DOHH2 (cell line): ENCODE measurements at regions not wholly inside any gene's neighbourhood (a gene's known extent, or its start where the extent isn't known, plus 50 kb on each side); places are given as distances from the start of the nearest gene placed in this dataset.

Experiments
- H3F3A ChIP-seq: fragments of 200-600 bp; sonication (generic), shearing (Covaris generic); 2 replicates; pipeline ENCODE4 v1.6.0; 2016; ENCODE audit warnings: antibody characterized with exemption, mild to moderate bottlenecking; ENCODE audit not compliant: control insufficient read depth, insufficient read depth
- H3K27ac ChIP-seq: fragments of 200-600 bp; sonication (generic); 2 replicates; pipeline ENCODE4 v1.5.1; 2014; ENCODE audit warnings: low read depth, mild to moderate bottlenecking, low read length, moderate library complexity
- H3K27me3 ChIP-seq: fragments of 200-600 bp; sonication (generic); 2 replicates; pipeline ENCODE4 v1.6.1; 2014; ENCODE audit warnings: mild to moderate bottlenecking, low read length, mixed read lengths; ENCODE audit not compliant: control insufficient read depth
- H3K36me3 ChIP-seq: fragments of 200-600 bp; sonication (generic); 2 replicates; pipeline ENCODE4 v1.6.1; 2014; ENCODE audit warnings: mild to moderate bottlenecking, low read length, moderate library complexity, mixed read lengths; ENCODE audit not compliant: control insufficient read depth
- H3K4me1 ChIP-seq: fragments of 200-600 bp; sonication (generic); 2 replicates; pipeline ENCODE4 v1.6.1; 2014; ENCODE audit warnings: mild to moderate bottlenecking, low read length, mixed read lengths; ENCODE audit not compliant: control insufficient read depth
- H3K4me2 ChIP-seq: fragments of 200-600 bp; sonication (generic); 2 replicates; pipeline ENCODE4 v1.6.0; 2014; ENCODE audit warnings: mild to moderate bottlenecking, low read length, moderate library complexity
- H3K4me3 ChIP-seq: fragments of 200-600 bp; sonication (generic); 2 replicates; pipeline ENCODE4 v1.5.1; 2014; ENCODE audit warnings: mild to moderate bottlenecking, low read length, mixed read lengths
- H3K79me2 ChIP-seq: fragments of 200-600 bp; sonication (generic); 2 replicates; pipeline ENCODE4 v1.6.1; 2014; ENCODE audit warnings: mild to moderate bottlenecking, low read length, mixed read lengths; ENCODE audit not compliant: control insufficient read depth
- H3K9me2 ChIP-seq: fragments of 200-600 bp; sonication (generic); replicated peaks from 2 replicates; pipeline ENCODE4 v1.6.1; 2014; ENCODE audit warnings: mild to moderate bottlenecking, low read length, mixed read lengths; ENCODE audit not compliant: control insufficient read depth
- H3K9me3 ChIP-seq: fragments of 200-600 bp; sonication (generic); 2 replicates; pipeline ENCODE4 v1.6.1; 2014; ENCODE audit warnings: antibody characterized with exemption, low read length, mixed read lengths; ENCODE audit not compliant: control insufficient read depth, insufficient read depth
- H4K20me1 ChIP-seq: fragments of 200-600 bp; sonication (generic); 2 replicates; pipeline ENCODE4 v1.6.0; 2014; ENCODE audit warnings: low read depth, mild to moderate bottlenecking, antibody characterized with exemption, low read length, moderate library complexity; ENCODE audit not compliant: control insufficient read depth, insufficient read depth
- CTCF ChIP-seq: fragments of 200-600 bp; sonication (generic); IDR thresholded peaks from one replicate; pipeline ENCODE4 v1.5.1; 2014; ENCODE audit warnings: antibody characterized with exemption, mild to moderate bottlenecking, low read depth, low read length; ENCODE audit not compliant: poor library complexity, severe bottlenecking
- EZH2phosphoT487 ChIP-seq: fragments of 200-600 bp; sonication (generic); IDR thresholded peaks from 2 replicates; pipeline ENCODE4 v1.6.1; 2017; ENCODE audit warnings: borderline replicate concordance, mild to moderate bottlenecking, antibody characterized with exemption, low read length, moderate library complexity, mixed read lengths

DNA sequence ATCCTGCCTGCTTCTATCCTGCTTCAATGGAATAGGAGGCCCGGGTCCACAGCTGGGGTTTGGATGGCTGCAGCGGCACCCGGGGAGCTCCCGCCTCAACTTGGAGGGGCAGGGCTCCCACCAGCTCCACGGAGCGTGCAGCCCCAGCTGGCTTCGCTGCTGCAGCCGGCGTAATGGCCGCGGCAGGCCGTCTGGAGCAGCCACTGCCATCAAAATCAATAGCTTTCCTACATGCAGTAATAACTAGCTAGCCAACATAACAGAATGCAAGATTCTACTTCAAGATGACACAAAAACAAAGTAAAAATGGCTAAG, 154.2 kb upstream of the RMP24 start:
- Histone ChIP-seq H3K4me2 (no peak overlapping the region), H3K4me3 (no peak overlapping the region), H3K36me3 (no peaks in the 10 kb centered on the region), H4K20me1 (no peaks in the 10 kb centered on the region), H3K79me2 (no peaks in the 10 kb centered on the region), H3K9me2 (no peaks in the 10 kb centered on the region), H3K9me3 (no peaks in the 10 kb centered on the region), H3K27ac (no peak overlapping the region), H3K4me1 (no peaks in the 10 kb centered on the region), H3F3A (no peaks in the 10 kb centered on the region), H3K27me3 (no peaks in the 10 kb centered on the region)
- no peak for TF ChIP-seq EZH2phosphoT487
- no peak for TF ChIP-seq CTCF

GRCh38 chr18:35822413-35822812, 150.1 kb upstream of the RMP24 start:
- Histone ChIP-seq H3F3A (no peaks in the 10 kb centered on the region), H3K79me2 (no peaks in the 10 kb centered on the region), H4K20me1 (no peaks in the 10 kb centered on the region), H3K4me2 (no peak overlapping the region), H3K27me3 (no peaks in the 10 kb centered on the region), H3K4me3 (no peak overlapping the region), H3K9me2 (no peaks in the 10 kb centered on the region), H3K9me3 (no peaks in the 10 kb centered on the region), H3K4me1 (no peaks in the 10 kb centered on the region), H3K27ac (no peak overlapping the region), H3K36me3 (no peaks in the 10 kb centered on the region)
- TF ChIP-seq CTCF, result no peak
- no peak for TF ChIP-seq EZH2phosphoT487

- peaks cover 3% of the 10 kb centered on the region; the same call in 1 of the 2 replicates for H3K9me3 ChIP-seq
- no peaks in the 10 kb centered on the region for H3K9me2 ChIP-seq
- H3K36me3 ChIP-seq, result no peaks in the 10 kb centered on the region
- H3K4me3 ChIP-seq, result no peak overlapping the region
- TF ChIP-seq CTCF (no peak), EZH2phosphoT487 (no peak)
- H3F3A ChIP-seq, result no peaks in the 10 kb centered on the region
- no peaks in the 10 kb centered on the region for H4K20me1 ChIP-seq
- H3K27me3 ChIP-seq, result no peaks in the 10 kb centered on the region
- no peak overlapping the region for H3K4me2 ChIP-seq
- H3K27ac ChIP-seq, result no peak overlapping the region
- H3K79me2 ChIP-seq, result no peaks in the 10 kb centered on the region
- H3K4me1 ChIP-seq, result no peaks in the 10 kb centered on the region
Observed at GRCh38 chr18:35826477-35826876, 146.0 kb upstream of the RMP24 start.

GRCh38 chr18:35827275-35827902, 145.1 kb upstream of the RMP24 start:
- Histone ChIP-seq H3K27ac (no peak overlapping the region), H3F3A (no peaks in the 10 kb centered on the region), H3K4me2 (no peak overlapping the region), H3K9me3 (peaks cover 9% of the 10 kb centered on the region), H4K20me1 (no peaks in the 10 kb centered on the region), H3K27me3 (no peaks in the 10 kb centered on the region), H3K9me2 (no peaks in the 10 kb centered on the region), H3K4me3 (no peak overlapping the region), H3K36me3 (no peaks in the 10 kb centered on the region), H3K4me1 (no peaks in the 10 kb centered on the region), H3K79me2 (no peaks in the 10 kb centered on the region)
- TF ChIP-seq EZH2phosphoT487, result no peak
- no peak for TF ChIP-seq CTCF
